Prostate gland (tissue), 2 donors: ENCODE measurements at regions not wholly inside any gene's neighbourhood (a gene's known extent, or its start where the extent isn't known, plus 50 kb on each side); places are given as distances from the start of the nearest gene placed in this dataset.
"Not testable (repeated sequence)": the region's sequence is repeated elsewhere in the genome, so short reads cannot be mapped to it uniquely, and the experiment has no call there.

Experiments
- CTCF ChIP-seq, 4 experiments: fragments of 200-600 bp in 2 of 4; fragments of 450-650 bp in 2 of 4; sonication (generic) in 2 of 4; IDR thresholded peaks; 1 replicate in 3 of 4; 2 replicates in 1 of 4; pipeline ENCODE4 v1.5.1; 2016 to 2019; ENCODE audit warnings: antibody characterized with exemption in 4 of 4, mild to moderate bottlenecking in 2 of 4, moderate library complexity in 2 of 4
- POLR2AphosphoS5 ChIP-seq: sonication (generic); formaldehyde crosslinking; IDR thresholded peaks from one replicate; pipeline ENCODE4 v1.6.1; 2017; ENCODE audit warnings: antibody characterized with exemption

GRCh38 chr7:8890346-8890745 lies 456.9 kb downstream of the NXPH1 start:
- not testable (repeated sequence) for TF ChIP-seq CTCF (IDR thresholded peaks at IDR 0.05); POLR2AphosphoS5
